ENCODE measurements at regions not wholly inside any gene's neighbourhood (a gene's known extent, or its start where the extent isn't known, plus 50 kb on each side); places are given as distances from the start of the nearest gene placed in this dataset.

- Histone ChIP-seq H3K9me2 (replicated peaks; ENCODE audit: insufficient read depth, low read length) (no peaks in the 10 kb centered on the region), H4K20me1 (ENCODE audit: insufficient read depth, low read length) (no peaks in the 10 kb centered on the region), H3K27me3 (replicated peaks; ENCODE audit: insufficient read depth, low read length) (no peaks in the 10 kb centered on the region), H3K4me3 (ENCODE audit: low read length) (no peak overlapping the region), H3F3A (ENCODE audit: insufficient read depth, low read length) (no peaks in the 10 kb centered on the region), H3K4me2 (ENCODE audit: low read depth, low read length) (no peak overlapping the region), H3K36me3 (replicated peaks; ENCODE audit: insufficient read depth, low read length) (no peaks in the 10 kb centered on the region), H3K4me1 (ENCODE audit: low read length) (no peaks in the 10 kb centered on the region), H3K9me3 (replicated peaks; ENCODE audit: insufficient read depth, low read length) (no peaks in the 10 kb centered on the region), H3K27ac (ENCODE audit: low read length) (no peak overlapping the region), H2AFZ (ENCODE audit: low read length) (no peak overlapping the region), H3K9ac (ENCODE audit: low read length) (no peak overlapping the region), H3K79me2 (ENCODE audit: low read length) (no peaks in the 10 kb centered on the region)
- TF ChIP-seq EZH2 (optimal IDR thresholded peaks at IDR 0.05; ENCODE audit: low read depth, low read length) (no peak), EZH2phosphoT487 (IDR thresholded peaks at IDR 0.05; ENCODE audit: low read length) (no peak), CTCF (IDR thresholded peaks at IDR 0.05; ENCODE audit: low read length) (no peak)
- DNase-seq, result no peak
Measured at GRCh38 chr4:110787109-110787508, 164.2 kb upstream of the PITX2 start.

GRCh38 chr4:110787707-110788106, 164.8 kb upstream of the PITX2 start:
- no peak overlapping the region for H3K9ac ChIP-seq (ENCODE audit: low read length)
- no peaks in the 10 kb centered on the region for H3K9me2 ChIP-seq (replicated peaks; ENCODE audit: insufficient read depth, low read length)
- TF ChIP-seq EZH2phosphoT487 (IDR thresholded peaks at IDR 0.05; ENCODE audit: low read length) (no peak), CTCF (IDR thresholded peaks at IDR 0.05; ENCODE audit: low read length) (no peak), EZH2 (optimal IDR thresholded peaks at IDR 0.05; ENCODE audit: low read depth, low read length) (no peak)
- H3K4me2 ChIP-seq (ENCODE audit: low read depth, low read length), result no peak overlapping the region
- H3K27ac ChIP-seq (ENCODE audit: low read length), result no peak overlapping the region
- no peaks in the 10 kb centered on the region for H3F3A ChIP-seq (ENCODE audit: insufficient read depth, low read length)
- no peaks in the 10 kb centered on the region for H3K4me1 ChIP-seq (ENCODE audit: low read length)
- no peak overlapping the region for H2AFZ ChIP-seq (ENCODE audit: low read length)
- no peaks in the 10 kb centered on the region for H3K27me3 ChIP-seq (replicated peaks; ENCODE audit: insufficient read depth, low read length)
- no peak for DNase-seq
- no peaks in the 10 kb centered on the region for H3K36me3 ChIP-seq (replicated peaks; ENCODE audit: insufficient read depth, low read length)
- H3K4me3 ChIP-seq (ENCODE audit: low read length), result no peak overlapping the region
- no peaks in the 10 kb centered on the region for H3K9me3 ChIP-seq (replicated peaks; ENCODE audit: insufficient read depth, low read length)
- H3K79me2 ChIP-seq (ENCODE audit: low read length), result no peaks in the 10 kb centered on the region
- H4K20me1 ChIP-seq (ENCODE audit: insufficient read depth, low read length), result no peaks in the 10 kb centered on the region

GRCh38 chr4:110788302-110788701, 165.4 kb upstream of the PITX2 start:
- H4K20me1 ChIP-seq (ENCODE audit: insufficient read depth, low read length), result no peaks in the 10 kb centered on the region
- no peak overlapping the region for H3K4me2 ChIP-seq (ENCODE audit: low read depth, low read length)
- no peak overlapping the region for H2AFZ ChIP-seq (ENCODE audit: low read length)
- no peaks in the 10 kb centered on the region for H3K27me3 ChIP-seq (replicated peaks; ENCODE audit: insufficient read depth, low read length)
- H3F3A ChIP-seq (ENCODE audit: insufficient read depth, low read length), result no peaks in the 10 kb centered on the region
- H3K27ac ChIP-seq (ENCODE audit: low read length), result no peak overlapping the region
- no peak for DNase-seq
- no peak overlapping the region for H3K4me3 ChIP-seq (ENCODE audit: low read length)
- no peaks in the 10 kb centered on the region for H3K9me2 ChIP-seq (replicated peaks; ENCODE audit: insufficient read depth, low read length)
- H3K4me1 ChIP-seq (ENCODE audit: low read length), result no peaks in the 10 kb centered on the region
- H3K9ac ChIP-seq (ENCODE audit: low read length), result no peak overlapping the region
- H3K36me3 ChIP-seq (replicated peaks; ENCODE audit: insufficient read depth, low read length), result no peaks in the 10 kb centered on the region
- no peaks in the 10 kb centered on the region for H3K9me3 ChIP-seq (replicated peaks; ENCODE audit: insufficient read depth, low read length)
- TF ChIP-seq CTCF (IDR thresholded peaks at IDR 0.05; ENCODE audit: low read length), result no peak
- no peak for TF ChIP-seq EZH2 (optimal IDR thresholded peaks at IDR 0.05; ENCODE audit: low read depth, low read length)
- TF ChIP-seq EZH2phosphoT487 (IDR thresholded peaks at IDR 0.05; ENCODE audit: low read length), result no peak
- no peaks in the 10 kb centered on the region for H3K79me2 ChIP-seq (ENCODE audit: low read length)

All from MM.1S (cell line).